ENCODE measurements at regions not wholly inside any gene's neighbourhood (a gene's known extent, or its start where the extent isn't known, plus 50 kb on each side); places are given as distances from the start of the nearest gene placed in this dataset.
"Not testable (repeated sequence)": the region's sequence is repeated elsewhere in the genome, so short reads cannot be mapped to it uniquely, and the experiment has no call there.

GRCh38 chr17:55939181-55939810 lies 188.4 kb downstream of the PCTP start:
- TF ChIP-seq, protein P1, sequence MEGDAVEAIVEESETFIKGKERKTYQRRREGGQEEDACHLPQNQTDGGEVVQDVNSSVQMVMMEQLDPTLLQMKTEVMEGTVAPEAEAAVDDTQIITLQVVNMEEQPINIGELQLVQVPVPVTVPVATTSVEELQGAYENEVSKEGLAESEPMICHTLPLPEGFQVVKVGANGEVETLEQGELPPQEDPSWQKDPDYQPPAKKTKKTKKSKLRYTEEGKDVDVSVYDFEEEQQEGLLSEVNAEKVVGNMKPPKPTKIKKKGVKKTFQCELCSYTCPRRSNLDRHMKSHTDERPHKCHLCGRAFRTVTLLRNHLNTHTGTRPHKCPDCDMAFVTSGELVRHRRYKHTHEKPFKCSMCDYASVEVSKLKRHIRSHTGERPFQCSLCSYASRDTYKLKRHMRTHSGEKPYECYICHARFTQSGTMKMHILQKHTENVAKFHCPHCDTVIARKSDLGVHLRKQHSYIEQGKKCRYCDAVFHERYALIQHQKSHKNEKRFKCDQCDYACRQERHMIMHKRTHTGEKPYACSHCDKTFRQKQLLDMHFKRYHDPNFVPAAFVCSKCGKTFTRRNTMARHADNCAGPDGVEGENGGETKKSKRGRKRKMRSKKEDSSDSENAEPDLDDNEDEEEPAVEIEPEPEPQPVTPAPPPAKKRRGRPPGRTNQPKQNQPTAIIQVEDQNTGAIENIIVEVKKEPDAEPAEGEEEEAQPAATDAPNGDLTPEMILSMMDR (IDR thresholded peaks at IDR 0.05; ENCODE audit: low read depth, low read length), result not testable (repeated sequence)
- not testable (repeated sequence) for TF ChIP-seq POLR2A (IDR thresholded peaks at IDR 0.05; ENCODE audit: extremely low read depth, insufficient read length)
